NB4 (cell line): ENCODE measurements at regions not wholly inside any gene's neighbourhood (a gene's known extent, or its start where the extent isn't known, plus 50 kb on each side); places are given as distances from the start of the nearest gene placed in this dataset.

Experiments used
- DNase-seq: peaks from one replicate; pipeline ENCODE4 v3.0.0; 2010; ENCODE audit warnings: low read depth
- H3K4me3 ChIP-seq: one replicate; pipeline ENCODE4 v1.5.1; 2011; ENCODE audit warnings: mild to moderate bottlenecking, low read depth, low read length, moderate library complexity
- CTCF ChIP-seq: IDR thresholded peaks from one replicate; pipeline ENCODE4 v1.5.1; 2012; ENCODE audit warnings: low read depth, low read length
- MAX ChIP-seq: IDR thresholded peaks from 2 replicates; pipeline ENCODE4 v1.6.1; 2011; ENCODE audit warnings: low read depth, low read length
- MYC ChIP-seq: IDR thresholded peaks from 2 replicates; pipeline ENCODE4 v1.6.1; 2011; ENCODE audit warnings: low read depth, low read length
- POLR2A ChIP-seq: IDR thresholded peaks from 2 replicates; pipeline ENCODE4 v1.6.1; 2011; ENCODE audit warnings: mild to moderate bottlenecking; ENCODE audit not compliant: insufficient read length; ENCODE audit errors: extremely low read depth

GRCh38 chr9:87213948-87214347 is 266.6 kb upstream of the GAS1 start:
- DNase-seq = no peak
- no peak overlapping the region for H3K4me3 ChIP-seq
- no peak for TF ChIP-seq MAX
- TF ChIP-seq MYC = no peak
- TF ChIP-seq POLR2A = no peak
- TF ChIP-seq CTCF = no peak

GRCh38 chr9:87214991-87215390 is 267.7 kb upstream of the GAS1 start:
- DNase-seq = no peak
- TF ChIP-seq CTCF (no peak), MAX (no peak), POLR2A (no peak), MYC (no peak)
- H3K4me3 ChIP-seq = no peak overlapping the region

GRCh38 chr9:87216036-87216435 is 268.7 kb upstream of the GAS1 start:
- H3K4me3 ChIP-seq = no peak overlapping the region
- TF ChIP-seq MYC = no peak
- TF ChIP-seq POLR2A = no peak
- TF ChIP-seq CTCF = no peak
- TF ChIP-seq MAX = no peak
- DNase-seq = no peak

- H3K4me3 ChIP-seq = no peak overlapping the region
- TF ChIP-seq MAX (no peak), MYC (no peak), POLR2A (no peak), CTCF (no peak)
- DNase-seq = no peak
Measured at GRCh38 chr9:87216897-87217455, 269.7 kb upstream of the GAS1 start.

- no peak overlapping the region for H3K4me3 ChIP-seq
- TF ChIP-seq MAX (no peak), MYC (no peak), POLR2A (no peak), CTCF (no peak)
- no peak for DNase-seq
Measured at GRCh38 chr9:87223392-87224246, 274.0 kb upstream of the DAPK1 start.
